HEK293 (cell line): ENCODE measurements at regions not wholly inside any gene's neighbourhood (a gene's known extent, or its start where the extent isn't known, plus 50 kb on each side); places are given as distances from the start of the nearest gene placed in this dataset.

Experiments
- ZNF169 ChIP-seq: fragments of 450-650 bp; formaldehyde crosslinking; IDR thresholded peaks from 2 replicates; pipeline ENCODE4 v1.5.1; 2016; ENCODE audit warnings: missing biosample characterization, missing genetic modification characterization
- ZNF23 ChIP-seq: fragments of 450-650 bp; formaldehyde crosslinking; IDR thresholded peaks from 2 replicates; pipeline ENCODE4 v1.5.1; 2016; ENCODE audit warnings: missing biosample characterization, missing genetic modification characterization, borderline replicate concordance
- ZNF239 ChIP-seq: fragments of 450-650 bp; formaldehyde crosslinking; IDR thresholded peaks from 2 replicates; pipeline ENCODE4 v1.5.1; 2016; ENCODE audit warnings: missing biosample characterization, missing genetic modification characterization
- ZNF629 ChIP-seq: fragments of 450-650 bp; formaldehyde crosslinking; IDR thresholded peaks from 2 replicates; pipeline ENCODE4 v1.5.1; 2017; ENCODE audit warnings: missing biosample characterization, missing genetic modification characterization
- ZNF776 ChIP-seq: fragments of 450-650 bp; formaldehyde crosslinking; IDR thresholded peaks from 2 replicates; pipeline ENCODE4 v1.5.0; 2017; ENCODE audit warnings: missing biosample characterization, missing genetic modification characterization, borderline replicate concordance
- ZNF777 ChIP-seq: fragments of 450-650 bp; formaldehyde crosslinking; IDR thresholded peaks from 2 replicates; pipeline ENCODE4 v1.5.1; 2017; ENCODE audit warnings: missing biosample characterization, missing genetic modification characterization, borderline replicate concordance
- TF ChIP-seq, protein P1 (sequence below): fragments of 450-650 bp; formaldehyde crosslinking; IDR thresholded peaks from 2 replicates; pipeline ENCODE4 v1.5.1; 2016; ENCODE audit warnings: missing biosample characterization, missing genetic modification characterization
- TF ChIP-seq, protein P2 (sequence below): fragments of 450-650 bp; formaldehyde crosslinking; IDR thresholded peaks from 2 replicates; pipeline ENCODE4 v1.5.1; 2017; ENCODE audit warnings: missing biosample characterization, missing genetic modification characterization

DNA sequence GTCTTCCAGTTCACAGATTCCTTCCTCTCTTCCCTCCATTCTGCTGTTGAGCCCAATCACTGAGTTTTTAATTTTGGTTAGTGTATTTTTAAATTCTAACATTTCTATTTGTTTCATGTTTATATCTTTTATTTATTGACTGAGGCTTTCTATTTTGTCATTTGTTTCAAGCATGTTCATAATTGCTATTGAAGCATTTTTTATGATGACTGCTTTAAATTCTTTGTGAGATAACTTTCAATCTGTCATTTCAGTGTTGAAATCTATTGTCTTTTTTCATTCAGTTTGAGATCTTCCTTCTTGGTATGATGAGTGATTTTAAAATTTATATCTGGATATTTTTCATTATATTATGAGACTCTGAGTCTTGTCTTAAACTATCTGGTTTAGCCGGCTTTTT, 192.3 kb downstream of the RPLP1 start:
- TF ChIP-seq ZNF777 (tag by site-specific recombination) (no peak), ZNF23 (no peak), ZNF169 (tag by site-specific recombination) (no peak), ZNF776 (tag by site-specific recombination) (no peak), ZNF239 (tag by site-specific recombination) (no peak), ZNF629 (tag by site-specific recombination) (no peak)
- TF ChIP-seq, protein P1, sequence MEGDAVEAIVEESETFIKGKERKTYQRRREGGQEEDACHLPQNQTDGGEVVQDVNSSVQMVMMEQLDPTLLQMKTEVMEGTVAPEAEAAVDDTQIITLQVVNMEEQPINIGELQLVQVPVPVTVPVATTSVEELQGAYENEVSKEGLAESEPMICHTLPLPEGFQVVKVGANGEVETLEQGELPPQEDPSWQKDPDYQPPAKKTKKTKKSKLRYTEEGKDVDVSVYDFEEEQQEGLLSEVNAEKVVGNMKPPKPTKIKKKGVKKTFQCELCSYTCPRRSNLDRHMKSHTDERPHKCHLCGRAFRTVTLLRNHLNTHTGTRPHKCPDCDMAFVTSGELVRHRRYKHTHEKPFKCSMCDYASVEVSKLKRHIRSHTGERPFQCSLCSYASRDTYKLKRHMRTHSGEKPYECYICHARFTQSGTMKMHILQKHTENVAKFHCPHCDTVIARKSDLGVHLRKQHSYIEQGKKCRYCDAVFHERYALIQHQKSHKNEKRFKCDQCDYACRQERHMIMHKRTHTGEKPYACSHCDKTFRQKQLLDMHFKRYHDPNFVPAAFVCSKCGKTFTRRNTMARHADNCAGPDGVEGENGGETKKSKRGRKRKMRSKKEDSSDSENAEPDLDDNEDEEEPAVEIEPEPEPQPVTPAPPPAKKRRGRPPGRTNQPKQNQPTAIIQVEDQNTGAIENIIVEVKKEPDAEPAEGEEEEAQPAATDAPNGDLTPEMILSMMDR (tag by site-specific recombination) = no peak
- TF ChIP-seq, protein P2, sequence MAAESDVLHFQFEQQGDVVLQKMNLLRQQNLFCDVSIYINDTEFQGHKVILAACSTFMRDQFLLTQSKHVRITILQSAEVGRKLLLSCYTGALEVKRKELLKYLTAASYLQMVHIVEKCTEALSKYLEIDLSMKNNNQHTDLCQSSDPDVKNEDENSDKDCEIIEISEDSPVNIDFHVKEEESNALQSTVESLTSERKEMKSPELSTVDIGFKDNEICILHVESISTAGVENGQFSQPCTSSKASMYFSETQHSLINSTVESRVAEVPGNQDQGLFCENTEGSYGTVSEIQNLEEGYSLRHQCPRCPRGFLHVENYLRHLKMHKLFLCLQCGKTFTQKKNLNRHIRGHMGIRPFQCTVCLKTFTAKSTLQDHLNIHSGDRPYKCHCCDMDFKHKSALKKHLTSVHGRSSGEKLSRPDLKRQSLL (tag by site-specific recombination) = no peak
